ENCODE measurements at regions not wholly inside any gene's neighbourhood (a gene's known extent, or its start where the extent isn't known, plus 50 kb on each side); places are given as distances from the start of the nearest gene placed in this dataset.
"Not testable (repeated sequence)": the region's sequence is repeated elsewhere in the genome, so short reads cannot be mapped to it uniquely, and the experiment has no call there.

DNA sequence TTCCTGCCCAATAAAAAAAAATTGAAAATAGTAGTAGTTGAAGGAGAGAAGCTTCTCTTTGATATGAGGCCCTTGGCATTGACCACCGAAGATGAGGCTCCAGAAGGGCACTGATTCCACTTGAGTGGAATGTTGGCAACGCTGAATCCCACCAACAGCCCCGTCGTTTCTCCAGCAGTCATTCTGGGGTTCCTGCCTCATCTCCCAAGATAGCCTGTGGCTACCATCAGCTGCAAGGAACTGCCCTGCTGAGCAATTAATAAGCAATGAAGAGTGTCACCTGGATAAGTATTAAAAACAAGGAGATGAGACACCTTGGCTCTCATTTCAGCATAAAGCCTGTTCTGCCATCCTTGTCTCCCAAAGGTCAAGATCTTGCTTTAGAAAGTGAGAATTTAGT lies 144.1 kb downstream of the CSNK2A3 start:
- no peak overlapping the region for H3K4me3 ChIP-seq (ENCODE audit: low read depth, low read length)
- no peaks in the 10 kb centered on the region for H3K36me3 ChIP-seq (ENCODE audit: control insufficient read depth, insufficient read depth, low read length)
- H3K27me3 ChIP-seq (ENCODE audit: control insufficient read depth, insufficient read depth, low read length) = peaks cover 10% of the 10 kb centered on the region
- DNase-seq (ENCODE audit: low read depth) (no peak), FAIRE-seq (no peak)
- TF ChIP-seq, protein P1, sequence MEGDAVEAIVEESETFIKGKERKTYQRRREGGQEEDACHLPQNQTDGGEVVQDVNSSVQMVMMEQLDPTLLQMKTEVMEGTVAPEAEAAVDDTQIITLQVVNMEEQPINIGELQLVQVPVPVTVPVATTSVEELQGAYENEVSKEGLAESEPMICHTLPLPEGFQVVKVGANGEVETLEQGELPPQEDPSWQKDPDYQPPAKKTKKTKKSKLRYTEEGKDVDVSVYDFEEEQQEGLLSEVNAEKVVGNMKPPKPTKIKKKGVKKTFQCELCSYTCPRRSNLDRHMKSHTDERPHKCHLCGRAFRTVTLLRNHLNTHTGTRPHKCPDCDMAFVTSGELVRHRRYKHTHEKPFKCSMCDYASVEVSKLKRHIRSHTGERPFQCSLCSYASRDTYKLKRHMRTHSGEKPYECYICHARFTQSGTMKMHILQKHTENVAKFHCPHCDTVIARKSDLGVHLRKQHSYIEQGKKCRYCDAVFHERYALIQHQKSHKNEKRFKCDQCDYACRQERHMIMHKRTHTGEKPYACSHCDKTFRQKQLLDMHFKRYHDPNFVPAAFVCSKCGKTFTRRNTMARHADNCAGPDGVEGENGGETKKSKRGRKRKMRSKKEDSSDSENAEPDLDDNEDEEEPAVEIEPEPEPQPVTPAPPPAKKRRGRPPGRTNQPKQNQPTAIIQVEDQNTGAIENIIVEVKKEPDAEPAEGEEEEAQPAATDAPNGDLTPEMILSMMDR (IDR thresholded peaks at IDR 0.05; ENCODE audit: insufficient read depth, low read length, severe bottlenecking) = no peak

DNA sequence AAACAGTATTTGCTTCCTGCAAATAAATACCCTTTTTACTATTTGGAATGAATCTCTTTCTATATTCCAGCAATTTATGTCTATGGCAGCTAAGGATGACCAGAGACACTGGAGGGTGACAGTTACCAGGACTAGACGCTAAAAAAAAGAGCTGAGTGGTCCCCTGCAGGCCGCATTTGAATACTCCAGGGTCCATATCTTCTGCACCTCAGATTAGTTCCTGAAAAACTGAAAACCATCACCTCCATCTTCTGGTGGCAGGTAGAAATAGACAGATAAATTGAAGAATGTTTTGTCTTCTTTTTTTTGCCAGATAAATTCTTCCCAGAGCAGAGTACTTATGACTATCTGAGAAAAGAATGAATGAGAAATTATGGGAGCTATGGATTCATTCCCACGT lies 145.6 kb downstream of the CSNK2A3 start:
- no peaks in the 10 kb centered on the region for H3K36me3 ChIP-seq (ENCODE audit: control insufficient read depth, insufficient read depth, low read length)
- DNase-seq (ENCODE audit: low read depth) = no peak
- no peak for FAIRE-seq
- H3K27me3 ChIP-seq (ENCODE audit: control insufficient read depth, insufficient read depth, low read length) = peaks cover 6% of the 10 kb centered on the region
- TF ChIP-seq, protein P1 (IDR thresholded peaks at IDR 0.05; ENCODE audit: insufficient read depth, low read length, severe bottlenecking) = no peak
- H3K4me3 ChIP-seq (ENCODE audit: low read depth, low read length) = no peak overlapping the region

DNA sequence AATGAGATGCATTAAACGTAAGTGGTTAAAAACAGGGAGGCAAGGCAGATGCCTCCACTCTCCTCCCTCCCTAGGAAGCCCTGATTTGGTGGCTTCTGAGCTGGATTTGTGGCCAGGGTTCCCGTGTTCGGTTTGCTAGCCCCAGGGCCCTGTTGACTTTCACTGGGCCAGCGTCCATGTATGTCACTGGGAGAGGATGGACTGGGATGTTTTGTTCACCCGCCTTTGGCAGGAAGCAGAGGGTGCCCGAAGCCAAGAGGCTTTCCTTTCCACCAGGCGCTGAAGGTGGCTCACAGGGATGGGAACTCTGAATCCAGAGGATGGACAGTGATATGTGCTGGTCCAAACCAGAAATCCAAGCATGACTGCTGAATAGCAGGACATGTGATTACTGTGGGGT lies 146.6 kb downstream of the CSNK2A3 start:
- H3K36me3 ChIP-seq (ENCODE audit: control insufficient read depth, insufficient read depth, low read length) = no peaks in the 10 kb centered on the region
- FAIRE-seq = no peak
- H3K4me3 ChIP-seq (ENCODE audit: low read depth, low read length) = no peak overlapping the region
- peaks cover 6% of the 10 kb centered on the region for H3K27me3 ChIP-seq (ENCODE audit: control insufficient read depth, insufficient read depth, low read length)
- TF ChIP-seq, protein P1 (IDR thresholded peaks at IDR 0.05; ENCODE audit: insufficient read depth, low read length, severe bottlenecking) = no peak
- no peak for DNase-seq (ENCODE audit: low read depth)

DNA sequence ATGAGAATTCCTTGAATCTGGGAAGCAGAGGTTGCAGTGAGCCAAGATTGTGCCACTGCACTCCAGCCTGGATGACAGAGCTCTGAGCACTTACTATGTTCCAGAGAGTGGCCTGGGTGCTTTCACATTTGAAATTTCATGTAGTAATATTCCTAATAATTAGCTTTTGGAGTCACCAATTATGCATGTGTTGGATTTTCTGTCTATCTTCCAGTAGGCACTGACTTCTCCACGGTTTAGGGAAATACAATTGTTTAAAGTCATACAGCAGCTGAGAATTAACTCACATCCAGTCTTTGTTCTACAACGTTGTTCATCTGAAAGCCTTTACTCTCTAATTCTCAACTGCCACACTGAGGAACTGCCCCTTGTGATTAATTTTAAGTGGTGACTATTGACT lies 150.2 kb downstream of the CSNK2A3 start:
- DNase-seq (ENCODE audit: low read depth) = no peak
- Histone ChIP-seq H3K27me3 (ENCODE audit: control insufficient read depth, insufficient read depth, low read length) (peaks cover 6% of the 10 kb centered on the region), H3K4me3 (ENCODE audit: low read depth, low read length) (no peak overlapping the region), H3K36me3 (ENCODE audit: control insufficient read depth, insufficient read depth, low read length) (no peaks in the 10 kb centered on the region)
- no peak for FAIRE-seq
- TF ChIP-seq, protein P1 (IDR thresholded peaks at IDR 0.05; ENCODE audit: insufficient read depth, low read length, severe bottlenecking) = no peak

DNA sequence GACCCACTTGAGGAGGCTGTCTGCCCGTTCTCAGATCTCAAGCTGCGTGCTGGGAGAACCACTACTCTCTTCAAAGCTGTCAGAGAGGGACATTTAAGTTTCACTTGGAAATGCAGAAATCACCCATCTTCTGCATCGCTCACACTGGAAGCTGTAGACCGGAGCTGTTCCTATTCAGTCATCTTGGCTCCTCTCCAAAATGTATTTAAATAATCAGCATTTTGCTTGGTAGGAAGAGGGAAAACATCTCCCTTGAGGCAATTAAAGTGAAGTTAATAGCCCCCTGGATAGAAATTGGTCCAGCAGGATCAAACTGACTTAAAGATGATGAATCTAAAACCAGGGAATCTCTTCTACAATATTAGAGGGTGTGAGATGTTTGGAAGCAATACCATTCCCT lies 151.7 kb downstream of the CSNK2A3 start:
- not testable (repeated sequence) for H3K36me3 ChIP-seq (ENCODE audit: control insufficient read depth, insufficient read depth, low read length); H3K4me3 ChIP-seq (ENCODE audit: low read depth, low read length); H3K27me3 ChIP-seq (ENCODE audit: control insufficient read depth, insufficient read depth, low read length); DNase-seq (ENCODE audit: low read depth); FAIRE-seq

DNA sequence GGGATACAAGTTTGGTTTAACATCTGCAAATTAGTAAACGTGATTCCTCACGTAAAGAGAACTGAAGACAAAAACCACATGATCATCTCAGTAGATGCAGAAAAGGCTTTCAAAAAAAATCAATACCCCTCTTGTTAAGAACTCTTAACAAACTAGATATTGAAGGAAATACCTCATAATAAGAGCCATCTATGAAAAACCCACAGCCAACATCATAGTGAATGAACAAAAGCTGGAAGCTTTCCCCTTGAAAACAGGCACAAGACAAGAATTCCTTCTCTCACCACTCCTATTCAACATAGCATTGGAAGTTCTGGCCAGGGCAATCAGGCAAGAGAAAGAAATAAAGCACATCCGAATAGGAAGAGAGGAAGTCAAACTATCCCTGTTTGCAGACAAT lies 160.5 kb downstream of the CSNK2A3 start:
- Histone ChIP-seq H3K27me3 (ENCODE audit: control insufficient read depth, insufficient read depth, low read length) (no peaks in the 10 kb centered on the region), H3K4me3 (ENCODE audit: low read depth, low read length) (no peak overlapping the region), H3K36me3 (ENCODE audit: control insufficient read depth, insufficient read depth, low read length) (no peaks in the 10 kb centered on the region)
- no peak for DNase-seq (ENCODE audit: low read depth)
- FAIRE-seq = no peak
- TF ChIP-seq, protein P1 (IDR thresholded peaks at IDR 0.05; ENCODE audit: insufficient read depth, low read length, severe bottlenecking) = no peak

All from bronchial epithelial cell (primary cell).